Psoas muscle (tissue), 7 donors: ENCODE measurements at regions not wholly inside any gene's neighbourhood (a gene's known extent, or its start where the extent isn't known, plus 50 kb on each side); places are given as distances from the start of the nearest gene placed in this dataset.

Source experiments
- ATAC-seq, 4 donors: fragments of 200-7000 bp; cut with Tn5 transposase; one replicate each; pipeline ENCODE4 v1.9.1; 2020; ENCODE audit warnings: moderate library complexity in 3 of 4, mild to moderate bottlenecking in 2 of 4
- DNase-seq, 2 donors: peaks; one replicate each; pipeline ENCODE4 v3.0.0-alpha.2; 2020
- H3K27ac ChIP-seq: fragments of 200-600 bp; one replicate; pipeline ENCODE4 v1.8.0; 2022
- H3K27me3 ChIP-seq, 3 donors: fragments of 200-600 bp in 1 of 3; one replicate each; pipeline versions ENCODE4 v1.6.1 to v1.8.0; 2013 to 2022; ENCODE audit warnings: low read length in 2 of 3, mild to moderate bottlenecking in 2 of 3, moderate library complexity in 1 of 3; ENCODE audit not compliant: insufficient read depth in 3 of 3
- H3K36me3 ChIP-seq, 2 donors: fragments of 200-600 bp in 1 of 2; one replicate each; pipeline versions ENCODE4 v1.6.1 to v1.8.0; 2013 to 2022; ENCODE audit warnings: low read depth in 1 of 2, mild to moderate bottlenecking in 1 of 2, moderate library complexity in 1 of 2; ENCODE audit not compliant: insufficient read depth in 1 of 2
- H3K4me1 ChIP-seq: fragments of 200-600 bp; one replicate; pipeline ENCODE4 v1.8.0; 2022
- H3K4me3 ChIP-seq: fragments of 200-600 bp; one replicate; pipeline ENCODE4 v1.8.0; 2022; ENCODE audit warnings: mild to moderate bottlenecking
- H3K9me3 ChIP-seq: fragments of 200-600 bp; one replicate; pipeline ENCODE4 v1.8.0; 2022
- WGBS, 3 donors: extraction: QIAGEN DNeasy Blood & Tissue Kit; methylation state at CpG; one replicate each; pipeline versions ENCODE4 v1.1.6 to v1.1.7; 2013; 5-methylcytosine and 5-hydroxymethylcytosine counted together
- intact Hi-C, 2 donors: fragments of 100-400 bp; cut with DNase I; formaldehyde crosslinking; loops; one replicate each; pipeline versions ENCODE4 v1.11.0 to v1.14.2; 2022
- TF ChIP-seq, protein P1 (sequence below): fragments of 200-600 bp; IDR thresholded peaks from one replicate; pipeline ENCODE4 v1.8.0; 2022; ENCODE audit warnings: antibody characterized with exemption
- donor health status: healthy with polysubstance abuse.
- donor health status: DM: no; HTN: no; CAD: no; lungs with moderate emphysema.
- donor health status: Bipolar disorder and iron deficiency.
- donor health status: healthy.
- donor health status: DM: yes; HTN: yes; CAD: no.
- donor health status: DM: no; HTN: no; CAD: no.
- donor health status: DM: yes; HTN: yes; CAD: no.

DNA sequence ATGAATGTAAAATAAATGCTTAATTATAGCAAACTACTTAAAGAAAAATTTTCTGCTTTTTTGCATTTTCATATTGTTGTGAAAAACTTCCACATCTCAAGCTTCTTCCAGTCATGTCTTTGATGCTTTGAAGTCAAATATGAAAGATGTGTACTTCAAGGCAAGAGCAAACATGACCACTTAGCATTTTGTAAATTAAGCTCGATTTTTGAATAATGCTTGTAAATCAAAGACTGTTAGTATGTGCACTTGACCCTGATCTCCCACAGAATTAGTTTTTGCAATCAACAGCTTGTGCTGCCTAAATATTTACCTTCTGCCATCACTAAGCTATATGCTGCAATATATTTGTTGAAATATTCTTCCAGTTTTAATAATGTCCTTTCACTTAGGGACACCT is 486.1 kb upstream of the ID2 start:
- Histone ChIP-seq H3K4me1 (no peaks in the 10 kb centered on the region), H3K9me3 (no peaks in the 10 kb centered on the region), H3K4me3 (no peak overlapping the region), H3K27ac (no peak overlapping the region), H3K36me3 (no peaks in the 10 kb centered on the region), H3K27me3 (no peaks in the 10 kb centered on the region)
- ATAC-seq (no peak), DNase-seq (no peak)
- intact Hi-C loops: no loop called here
- TF ChIP-seq, protein P1, sequence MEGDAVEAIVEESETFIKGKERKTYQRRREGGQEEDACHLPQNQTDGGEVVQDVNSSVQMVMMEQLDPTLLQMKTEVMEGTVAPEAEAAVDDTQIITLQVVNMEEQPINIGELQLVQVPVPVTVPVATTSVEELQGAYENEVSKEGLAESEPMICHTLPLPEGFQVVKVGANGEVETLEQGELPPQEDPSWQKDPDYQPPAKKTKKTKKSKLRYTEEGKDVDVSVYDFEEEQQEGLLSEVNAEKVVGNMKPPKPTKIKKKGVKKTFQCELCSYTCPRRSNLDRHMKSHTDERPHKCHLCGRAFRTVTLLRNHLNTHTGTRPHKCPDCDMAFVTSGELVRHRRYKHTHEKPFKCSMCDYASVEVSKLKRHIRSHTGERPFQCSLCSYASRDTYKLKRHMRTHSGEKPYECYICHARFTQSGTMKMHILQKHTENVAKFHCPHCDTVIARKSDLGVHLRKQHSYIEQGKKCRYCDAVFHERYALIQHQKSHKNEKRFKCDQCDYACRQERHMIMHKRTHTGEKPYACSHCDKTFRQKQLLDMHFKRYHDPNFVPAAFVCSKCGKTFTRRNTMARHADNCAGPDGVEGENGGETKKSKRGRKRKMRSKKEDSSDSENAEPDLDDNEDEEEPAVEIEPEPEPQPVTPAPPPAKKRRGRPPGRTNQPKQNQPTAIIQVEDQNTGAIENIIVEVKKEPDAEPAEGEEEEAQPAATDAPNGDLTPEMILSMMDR: no peak
- WGBS, 3 donors: 75 to 89% (median 85%) methylated on average over 1 of the region's 1 CpG

DNA sequence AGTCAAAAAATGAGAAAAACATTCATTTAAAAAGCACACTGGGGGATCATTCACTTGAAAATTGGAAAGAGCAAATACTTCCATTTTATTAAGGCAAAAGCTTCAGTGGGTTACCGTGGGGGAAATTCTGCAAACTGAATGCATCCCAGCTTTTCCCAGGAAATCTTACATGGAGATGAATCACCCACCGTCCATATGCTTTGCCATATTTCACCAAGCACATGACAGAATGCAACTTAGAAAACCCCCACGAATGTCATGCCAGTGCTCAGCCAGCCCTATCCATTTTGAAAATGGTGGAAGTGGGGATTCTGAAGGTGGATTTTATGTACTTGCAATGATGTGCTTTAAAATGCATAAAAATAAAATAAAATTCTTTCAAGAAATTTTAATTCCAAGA is 485.5 kb upstream of the ID2 start:
- TF ChIP-seq, protein P1: no peak

DNA sequence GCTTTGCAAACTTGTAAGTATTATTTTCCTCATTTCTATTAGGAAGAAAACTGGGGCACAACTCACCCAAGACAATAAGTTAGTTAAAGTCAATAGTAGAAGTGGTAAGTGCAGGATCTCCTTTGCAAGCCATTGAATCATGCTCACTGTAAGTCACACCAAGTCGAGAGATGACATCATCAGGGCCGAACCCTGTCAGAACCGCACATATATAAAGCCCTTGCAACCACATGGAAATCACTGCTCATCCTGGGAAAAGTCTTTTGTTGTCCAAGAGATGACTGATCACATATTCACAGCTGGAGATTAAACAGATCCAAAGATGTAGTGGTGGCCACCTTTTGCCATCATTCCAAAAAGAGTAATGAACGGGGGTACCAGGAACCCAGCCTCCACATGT is 484.8 kb upstream of the ID2 start:
- no peak overlapping the region for H3K4me3 ChIP-seq
- intact Hi-C loops: no loop called here
- no peak for ATAC-seq

More for the DNA sequence above, 485.5 kb upstream of the ID2 start:
- Histone ChIP-seq H3K9me3 (no peaks in the 10 kb centered on the region), H3K36me3 (no peaks in the 10 kb centered on the region), H3K4me3 (no peak overlapping the region), H3K27ac (no peak overlapping the region), H3K27me3 (no peaks in the 10 kb centered on the region), H3K4me1 (no peaks in the 10 kb centered on the region)
- intact Hi-C loops: no loop called here
- DNase-seq (no peak), ATAC-seq (no peak)
- WGBS, 3 donors: 70 to 81% (median 72%) methylated on average over 3 of the region's 3 CpGs

GRCh38 chr2:8197825-8198224 is 484.0 kb upstream of the ID2 start:
- DNase-seq (no peak), ATAC-seq (no peak)
- no peak overlapping the region for H3K4me3 ChIP-seq
- 88 to 93% (median 91%) methylated on average over 1 of the region's 1 CpG for WGBS, 3 donors
- no peaks in the 10 kb centered on the region for H3K9me3 ChIP-seq
- no peaks in the 10 kb centered on the region for H3K4me1 ChIP-seq
- no peak overlapping the region for H3K27ac ChIP-seq
- intact Hi-C loops: no loop called here
- no peaks in the 10 kb centered on the region for H3K27me3 ChIP-seq
- TF ChIP-seq, protein P1: no peak
- no peaks in the 10 kb centered on the region for H3K36me3 ChIP-seq

More for the DNA sequence above, 484.8 kb upstream of the ID2 start:
- H3K36me3 ChIP-seq: no peaks in the 10 kb centered on the region
- DNase-seq: no peak
- H3K4me1 ChIP-seq: no peaks in the 10 kb centered on the region
- H3K27ac ChIP-seq: no peak overlapping the region
- TF ChIP-seq, protein P1: no peak
- H3K27me3 ChIP-seq: no peaks in the 10 kb centered on the region
- H3K9me3 ChIP-seq: no peaks in the 10 kb centered on the region
- 73 to 83% (median 77%) methylated on average over 4 of the region's 4 CpGs for WGBS, 3 donors

DNA sequence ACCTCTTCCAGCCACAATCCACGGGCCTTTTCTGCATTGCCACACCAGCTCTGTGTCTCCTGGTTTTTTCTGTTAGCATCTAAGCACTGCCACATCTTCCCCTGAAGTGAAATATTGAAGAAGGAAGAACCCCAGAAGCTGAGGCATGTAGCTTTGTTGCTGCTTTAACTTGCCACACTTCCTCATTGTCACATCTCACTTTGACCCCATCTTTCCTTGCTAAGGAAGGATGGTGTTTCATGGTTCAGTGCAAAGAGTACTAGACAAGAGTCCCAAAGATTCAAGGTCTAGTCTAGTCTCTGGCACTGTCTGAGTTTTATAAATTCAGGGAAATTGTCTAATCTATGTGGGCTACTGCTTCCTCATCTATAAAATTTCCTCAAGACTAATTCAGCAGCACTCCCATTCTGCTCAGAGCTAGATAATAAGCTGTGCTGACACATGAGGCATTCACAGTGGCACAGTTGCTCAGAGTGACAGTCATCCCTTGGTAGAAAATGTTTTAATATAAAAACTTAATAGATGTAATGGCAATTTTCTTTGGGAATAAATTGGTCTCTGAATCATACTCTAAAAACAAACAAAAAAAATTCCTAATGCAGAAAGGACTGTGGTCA is 483.0 kb upstream of the ID2 start:
- TF ChIP-seq, protein P1: no peak
- 62 to 86% (median 77%) methylated on average over 1 of the region's 1 CpG for WGBS, 3 donors
- Histone ChIP-seq H3K4me3 (no peak overlapping the region), H3K9me3 (no peaks in the 10 kb centered on the region), H3K36me3 (no peaks in the 10 kb centered on the region), H3K27me3 (no peaks in the 10 kb centered on the region), H3K4me1 (no peaks in the 10 kb centered on the region), H3K27ac (no peak overlapping the region)
- DNase-seq: no peak
- no peak for ATAC-seq
- intact Hi-C loops: no loop called here
